Neuron (in vitro differentiated cells): ENCODE measurements at regions not wholly inside any gene's neighbourhood (a gene's known extent, or its start where the extent isn't known, plus 50 kb on each side); places are given as distances from the start of the nearest gene placed in this dataset.

Experiments used
- H2AFZ ChIP-seq: one replicate; pipeline ENCODE4 v1.6.1; 2013; ENCODE audit warnings: low read depth, mild to moderate bottlenecking, inconsistent platforms, low read length, moderate library complexity
- H3K27me3 ChIP-seq: one replicate; pipeline ENCODE4 v1.6.1; 2013; ENCODE audit warnings: low read length; ENCODE audit not compliant: insufficient read depth
- H3K36me3 ChIP-seq: one replicate; pipeline ENCODE4 v1.6.1; 2013; ENCODE audit warnings: low read length; ENCODE audit not compliant: insufficient read depth
- H3K4me1 ChIP-seq: one replicate; pipeline ENCODE4 v1.6.1; 2013; ENCODE audit warnings: low read length; ENCODE audit not compliant: insufficient read depth
- H3K4me3 ChIP-seq: 2 replicates; pipeline ENCODE4 v1.5.1; 2013; ENCODE audit warnings: mild to moderate bottlenecking, low read length, moderate library complexity
- H3K9me3 ChIP-seq: one replicate; pipeline ENCODE4 v1.6.1; 2013; ENCODE audit warnings: low read length

GRCh38 chr9:107638521-107639310, 149.1 kb upstream of the KLF4 start:
- Histone ChIP-seq H3K36me3 (no peaks in the 10 kb centered on the region), H3K4me1 (no peaks in the 10 kb centered on the region), H3K9me3 (no peaks in the 10 kb centered on the region), H3K4me3 (no peak overlapping the region), H3K27me3 (peaks cover 26% of the 10 kb centered on the region), H2AFZ (no peak overlapping the region)

DNA sequence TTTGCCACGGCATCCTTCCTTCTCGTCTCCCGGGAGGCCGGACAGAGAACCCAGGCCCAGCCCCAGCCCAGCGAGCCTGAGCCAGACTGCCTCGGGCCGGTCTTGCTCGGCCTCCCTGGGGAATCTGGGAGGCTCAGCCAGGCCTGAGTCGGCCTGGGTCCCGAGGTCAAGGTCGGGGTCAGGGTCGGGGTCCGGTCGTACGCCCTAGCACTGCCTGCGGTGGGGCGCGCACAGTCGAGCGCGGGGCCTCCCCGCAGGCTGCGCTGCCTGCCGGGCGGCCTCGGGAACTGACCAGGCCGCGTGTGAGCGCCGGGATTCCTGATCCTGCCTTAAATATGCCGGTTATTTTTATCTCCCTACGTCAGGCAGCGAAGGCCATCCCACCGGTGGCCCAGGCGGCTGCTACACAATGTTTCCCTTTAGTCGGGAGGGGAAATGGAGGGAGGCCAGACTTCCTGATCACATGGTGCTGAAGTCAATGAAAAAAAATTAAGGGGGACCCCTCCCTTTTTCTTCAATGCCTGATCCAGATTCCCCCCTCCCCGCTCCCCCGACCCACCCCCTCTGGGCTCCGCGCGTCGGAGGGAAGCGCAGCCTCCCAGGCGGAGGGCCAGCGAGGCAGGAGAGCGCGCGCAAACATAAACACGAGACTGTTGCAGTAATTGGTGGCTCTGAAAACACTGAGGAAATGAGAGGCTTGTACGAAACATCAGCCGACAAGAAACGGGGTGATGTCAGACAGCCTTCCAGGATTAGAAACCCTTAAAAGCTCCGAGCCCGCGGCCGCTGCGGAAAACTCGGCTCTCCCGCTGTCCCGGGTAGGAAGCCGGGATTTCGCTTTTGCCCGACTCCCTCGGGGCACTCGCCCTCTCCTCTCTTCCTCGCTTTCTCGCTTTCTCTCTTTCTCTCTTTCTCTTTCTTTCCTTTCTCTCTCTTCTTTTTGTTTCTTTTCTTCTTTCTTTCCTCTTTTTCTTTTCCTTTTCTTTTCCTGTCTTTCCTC, 148.2 kb upstream of the KLF4 start:
- H3K36me3 ChIP-seq, result no peaks in the 10 kb centered on the region
- peak overlapping the region; percentile 32 for H2AFZ ChIP-seq
- no peaks in the 10 kb centered on the region for H3K4me1 ChIP-seq
- no peaks in the 10 kb centered on the region for H3K9me3 ChIP-seq
- H3K4me3 ChIP-seq, result peak overlapping the region; percentile 33
- H3K27me3 ChIP-seq, result peaks cover 26% of the 10 kb centered on the region

GRCh38 chr9:107636571-107637381, 147.2 kb upstream of the KLF4 start:
- H3K9me3 ChIP-seq, result no peaks in the 10 kb centered on the region
- no peaks in the 10 kb centered on the region for H3K36me3 ChIP-seq
- peaks cover 26% of the 10 kb centered on the region for H3K27me3 ChIP-seq
- no peaks in the 10 kb centered on the region for H3K4me1 ChIP-seq
- no peak overlapping the region for H3K4me3 ChIP-seq
- no peak overlapping the region for H2AFZ ChIP-seq

DNA sequence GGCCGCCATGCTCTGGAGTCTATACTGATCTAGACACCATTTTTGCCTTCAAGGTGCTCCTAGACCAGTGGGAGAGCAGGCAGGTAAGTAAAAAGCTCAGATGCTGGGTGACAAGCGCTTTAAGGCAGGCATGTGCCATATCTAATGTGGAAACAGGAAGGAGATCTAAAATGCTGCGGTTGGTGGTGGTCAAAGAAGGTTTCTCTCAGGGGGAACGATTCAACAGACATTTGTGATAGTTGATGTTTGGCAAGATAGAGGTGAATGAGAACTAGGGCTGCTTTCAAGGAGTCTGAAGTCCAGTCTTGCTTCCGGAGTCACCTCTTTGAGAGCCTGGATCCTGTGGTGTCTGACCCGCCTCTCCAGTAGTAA, 146.2 kb upstream of the KLF4 start:
- Histone ChIP-seq H3K36me3 (no peaks in the 10 kb centered on the region), H3K9me3 (no peaks in the 10 kb centered on the region), H3K4me3 (no peak overlapping the region), H2AFZ (no peak overlapping the region), H3K27me3 (peaks cover 26% of the 10 kb centered on the region), H3K4me1 (no peaks in the 10 kb centered on the region)

DNA sequence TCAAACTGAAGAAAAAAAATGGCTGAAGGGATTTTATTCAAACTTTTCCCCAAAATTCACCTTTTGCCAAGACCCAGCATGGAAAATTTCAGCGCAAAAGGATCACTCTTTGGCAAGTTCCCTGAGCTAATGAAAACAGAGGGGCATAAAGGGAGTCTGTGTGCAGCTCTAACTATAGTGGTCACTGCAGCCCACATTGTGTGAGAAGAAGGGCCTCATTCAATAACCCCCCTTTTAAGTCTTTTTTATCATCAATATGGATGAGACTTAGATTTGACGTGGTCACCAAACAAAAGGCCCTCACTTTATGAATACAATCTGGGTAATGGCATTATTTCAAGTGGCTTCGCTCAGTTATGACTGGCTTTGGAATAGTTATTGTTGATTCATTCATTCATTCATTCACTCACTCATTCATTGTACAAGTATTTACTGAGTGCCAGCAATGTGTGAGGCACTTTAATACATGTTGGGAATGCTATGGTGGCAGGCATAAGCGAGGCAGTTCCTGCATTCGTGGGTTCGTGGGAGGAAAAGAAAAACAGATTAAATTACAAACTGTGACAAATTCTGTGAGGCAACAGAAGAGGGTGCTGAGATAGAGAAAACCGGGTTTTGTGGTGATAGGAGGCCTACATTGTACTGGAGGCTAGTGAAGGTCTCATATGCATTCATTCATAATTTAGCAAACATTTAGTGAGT, 145.7 kb upstream of the KLF4 start:
- H3K36me3 ChIP-seq, result no peaks in the 10 kb centered on the region
- H3K9me3 ChIP-seq, result no peaks in the 10 kb centered on the region
- no peaks in the 10 kb centered on the region for H3K4me1 ChIP-seq
- peaks cover 26% of the 10 kb centered on the region for H3K27me3 ChIP-seq
- H2AFZ ChIP-seq, result no peak overlapping the region
- H3K4me3 ChIP-seq, result no peak overlapping the region

DNA sequence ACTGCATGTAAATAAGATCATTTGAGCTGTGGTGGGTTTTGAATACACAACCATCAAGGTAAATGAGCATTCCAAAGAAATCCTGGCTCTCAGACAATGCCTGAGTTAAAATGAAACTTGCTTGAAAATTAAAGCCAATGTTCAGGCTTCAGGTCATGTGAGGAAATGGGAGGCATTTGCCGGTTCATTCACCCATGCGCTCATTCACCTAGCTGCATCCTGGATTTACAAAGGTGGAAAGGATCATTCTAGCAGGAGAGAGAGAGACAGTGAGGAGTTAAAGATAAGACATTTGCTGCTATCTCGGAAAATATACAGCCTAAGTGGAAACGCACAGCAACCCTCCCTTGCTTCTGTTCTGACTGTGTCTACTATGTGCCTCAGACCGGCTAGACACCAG, 143.8 kb upstream of the KLF4 start:
- H3K36me3 ChIP-seq, result no peaks in the 10 kb centered on the region
- H3K4me3 ChIP-seq, result no peak overlapping the region
- no peaks in the 10 kb centered on the region for H3K9me3 ChIP-seq
- H3K27me3 ChIP-seq, result peaks cover 15% of the 10 kb centered on the region
- H3K4me1 ChIP-seq, result no peaks in the 10 kb centered on the region
- H2AFZ ChIP-seq, result no peak overlapping the region

GRCh38 chr9:107632661-107633060, 143.1 kb upstream of the KLF4 start:
- Histone ChIP-seq H3K4me3 (no peak overlapping the region), H3K4me1 (no peaks in the 10 kb centered on the region), H2AFZ (no peak overlapping the region), H3K27me3 (peaks cover 10% of the 10 kb centered on the region), H3K36me3 (no peaks in the 10 kb centered on the region), H3K9me3 (no peaks in the 10 kb centered on the region)

GRCh38 chr9:107632216-107632615, 142.6 kb upstream of the KLF4 start:
- Histone ChIP-seq H2AFZ (no peak overlapping the region), H3K27me3 (peaks cover 6% of the 10 kb centered on the region), H3K36me3 (no peaks in the 10 kb centered on the region), H3K4me3 (no peak overlapping the region), H3K9me3 (no peaks in the 10 kb centered on the region), H3K4me1 (no peaks in the 10 kb centered on the region)

GRCh38 chr9:107631788-107632187, 142.2 kb upstream of the KLF4 start:
- H3K4me3 ChIP-seq, result no peak overlapping the region
- no peak overlapping the region for H2AFZ ChIP-seq
- H3K36me3 ChIP-seq, result no peaks in the 10 kb centered on the region
- peaks cover 2% of the 10 kb centered on the region for H3K27me3 ChIP-seq
- no peaks in the 10 kb centered on the region for H3K4me1 ChIP-seq
- H3K9me3 ChIP-seq, result no peaks in the 10 kb centered on the region

DNA sequence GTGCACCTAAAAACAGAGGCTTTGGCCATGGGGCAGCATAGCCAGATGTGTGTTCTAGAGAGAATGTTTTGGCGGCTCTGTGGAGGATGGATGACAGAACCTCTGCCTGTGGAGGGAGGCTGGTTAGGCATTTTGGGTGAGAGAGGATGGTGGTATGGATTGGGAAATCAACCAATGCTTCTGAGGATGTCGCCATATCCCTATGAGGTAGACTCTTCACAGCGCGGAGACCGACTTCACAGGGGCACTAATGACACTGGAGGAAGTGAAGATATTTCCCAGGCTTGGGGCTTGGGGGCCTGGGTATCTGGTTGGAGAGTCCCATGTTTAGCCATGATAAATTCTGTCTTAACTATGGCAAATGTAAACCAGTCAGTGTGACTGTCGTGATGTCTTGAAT, 140.6 kb upstream of the KLF4 start:
- H3K27me3 ChIP-seq, result no peaks in the 10 kb centered on the region
- H2AFZ ChIP-seq, result no peak overlapping the region
- H3K9me3 ChIP-seq, result no peaks in the 10 kb centered on the region
- no peaks in the 10 kb centered on the region for H3K36me3 ChIP-seq
- H3K4me1 ChIP-seq, result no peaks in the 10 kb centered on the region
- H3K4me3 ChIP-seq, result no peak overlapping the region

DNA sequence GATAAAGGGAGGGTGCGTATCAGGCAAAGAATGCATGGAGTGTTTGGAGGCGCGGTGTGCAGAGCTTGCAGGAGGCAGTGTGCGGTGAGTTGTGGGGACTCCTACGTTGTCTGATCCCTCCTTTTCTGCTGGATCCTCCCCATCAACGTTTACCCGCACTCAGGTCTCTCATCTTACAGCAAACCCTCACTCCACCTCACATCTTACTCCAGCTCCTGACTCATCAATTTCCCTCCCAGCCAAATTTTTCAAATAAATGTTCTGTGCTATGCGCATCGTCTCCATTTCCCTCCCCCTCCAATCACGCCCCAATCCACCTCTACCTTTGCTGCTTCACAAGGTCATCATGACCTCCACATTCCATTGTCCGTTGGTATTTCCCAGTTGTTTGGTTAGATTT, 138.9 kb upstream of the KLF4 start:
- Histone ChIP-seq H3K4me3 (no peak overlapping the region), H2AFZ (no peak overlapping the region), H3K4me1 (no peaks in the 10 kb centered on the region), H3K36me3 (no peaks in the 10 kb centered on the region), H3K9me3 (no peaks in the 10 kb centered on the region), H3K27me3 (no peaks in the 10 kb centered on the region)

DNA sequence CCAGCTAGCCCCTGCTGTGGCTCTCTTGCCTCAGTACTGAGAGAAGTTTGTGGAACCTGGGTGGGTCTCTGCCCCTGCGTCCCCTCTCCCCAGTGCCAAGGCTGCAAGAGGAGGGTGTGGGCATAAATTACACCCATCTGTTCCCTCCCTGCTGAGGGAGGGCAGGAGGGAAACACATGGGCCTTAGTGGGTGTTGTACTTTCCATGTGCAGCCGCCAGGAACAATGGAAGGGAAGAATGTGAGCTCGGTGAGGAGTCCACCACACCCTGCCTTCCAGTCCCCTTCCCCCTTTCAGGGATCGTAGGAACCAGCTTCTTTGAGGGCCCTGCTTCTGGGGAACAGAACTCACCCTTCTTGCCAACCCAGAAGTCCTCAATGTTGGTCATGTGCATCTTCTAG, 138.2 kb upstream of the KLF4 start:
- Histone ChIP-seq H3K27me3 (no peaks in the 10 kb centered on the region), H3K4me1 (no peaks in the 10 kb centered on the region), H2AFZ (no peak overlapping the region), H3K9me3 (no peaks in the 10 kb centered on the region), H3K36me3 (no peaks in the 10 kb centered on the region), H3K4me3 (no peak overlapping the region)
